HepG2 (cell line): ENCODE measurements at regions not wholly inside any gene's neighbourhood (a gene's known extent, or its start where the extent isn't known, plus 50 kb on each side); places are given as distances from the start of the nearest gene placed in this dataset.

ENCODE experiments used
- ATAC-seq: fragments of 200-7000 bp; cut with Tn5 transposase; 3 replicates; pipeline ENCODE4 v1.9.1; 2020; ENCODE audit warnings: mild to moderate bottlenecking, moderate library complexity
- BruUV-seq: library from RNA; stranded (reverse); fragments of 400-500 nt; replicated peaks from 2 replicates; lab custom pipeline; 2021; lab: Mats Ljungman, UMichigan
- CTCF ChIA-PET: fragments of 300-600 bp; formaldehyde crosslinking; extraction: SDS; loops from one replicate; lab custom pipeline; 2021; ENCODE audit warnings: low total read pairs, inconsistent platforms, low intra/inter-chr PET ratio; lab: Yijun Ruan, JAX
- POLR2A ChIA-PET: fragments of 350-600 bp; sonication (Branson Sonifier 250); formaldehyde crosslinking; loops from one replicate; lab custom pipeline; 2020; ENCODE audit warnings: antibody characterized with exemption, inconsistent platforms; lab: Yijun Ruan, JAX
- DNase-seq: peaks from one replicate; pipeline ENCODE4 v3.0.0-alpha.2; 2015; ENCODE audit warnings: low spot score
- FAIRE-seq: peaks from 3 replicates; lab custom pipeline; 2011; peaks lifted over from hg19 to GRCh38; lab: Jason Lieb, UNC
- H2AFZ ChIP-seq: one replicate; pipeline ENCODE4 v1.6.1; 2011; ENCODE audit warnings: low read length, inconsistent platforms
- H3K27ac ChIP-seq: fragments of 300-600 bp; 3 replicates; pipeline ENCODE4 v1.8.0; 2011; ENCODE audit warnings: mixed run types, mild to moderate bottlenecking, mixed read lengths, low read length, inconsistent platforms; ENCODE audit not compliant: insufficient read depth; ENCODE audit errors: extremely low read length
- H3K27me3 ChIP-seq, 2 experiments: fragments of 200-600 bp in 1 of 2; 2 replicates in 1 of 2; 3 replicates in 1 of 2; pipeline versions ENCODE4 v1.6.0 to v1.8.0; 2011; ENCODE audit warnings: low read length in 2 of 2, mild to moderate bottlenecking in 2 of 2, moderate library complexity in 2 of 2, inconsistent platforms in 1 of 2; ENCODE audit not compliant: insufficient read depth in 2 of 2, control insufficient read depth in 1 of 2
- H3K36me3 ChIP-seq, 2 experiments: fragments of 200-600 bp in 1 of 2; replicated peaks in 1 of 2; 2 replicates in 1 of 2; 3 replicates in 1 of 2; pipeline versions ENCODE4 v1.5.1 to v1.8.0; 2011; ENCODE audit warnings: low read length in 2 of 2, inconsistent platforms in 1 of 2; ENCODE audit not compliant: insufficient read depth in 2 of 2, control insufficient read depth in 1 of 2
- H3K4me1 ChIP-seq: 2 replicates; pipeline ENCODE4 v1.5.1; 2012; ENCODE audit warnings: low read length, inconsistent platforms; ENCODE audit not compliant: insufficient read depth
- H3K4me2 ChIP-seq: 2 replicates; pipeline ENCODE4 v1.6.0; 2011; ENCODE audit warnings: low read depth, low read length, inconsistent platforms
- H3K4me3 ChIP-seq, 3 experiments: fragments of 200-600 bp in 1 of 3; sonication (generic), shearing (Covaris generic) in 1 of 3; replicated peaks in 1 of 3; 2 replicates each; pipeline ENCODE4 v1.5.1; 2011 to 2016; ENCODE audit warnings: low read length in 3 of 3, inconsistent platforms in 2 of 3, low read depth in 2 of 3, mild to moderate bottlenecking in 2 of 3, control low read depth in 1 of 3, mixed read lengths in 1 of 3; ENCODE audit not compliant: insufficient read depth in 1 of 3
- H3K79me2 ChIP-seq: one replicate; pipeline ENCODE4 v1.6.1; 2011; ENCODE audit warnings: low read length, inconsistent platforms; ENCODE audit not compliant: insufficient read depth
- H3K9ac ChIP-seq: 2 replicates; pipeline ENCODE4 v1.6.0; 2011; ENCODE audit warnings: mild to moderate bottlenecking, low read depth, low read length, inconsistent platforms; ENCODE audit not compliant: insufficient read depth
- H3K9me3 ChIP-seq: 2 replicates; pipeline ENCODE4 v1.5.1; 2012; ENCODE audit warnings: mild to moderate bottlenecking, low read length
- H4K20me1 ChIP-seq: 2 replicates; pipeline ENCODE4 v1.6.0; 2011; ENCODE audit warnings: inconsistent platforms, mild to moderate bottlenecking, low read length, moderate library complexity; ENCODE audit not compliant: insufficient read depth
- CC2D1A ChIP-seq: sonication (generic); formaldehyde crosslinking; IDR thresholded peaks from 2 replicates; pipeline ENCODE4 v1.8.1; 2023; ENCODE audit warnings: mild to moderate bottlenecking, missing genetic modification reagents
- FLYWCH1 ChIP-seq: sonication (generic); formaldehyde crosslinking; IDR thresholded peaks from 2 replicates; pipeline ENCODE4 v1.8.1; 2023; ENCODE audit warnings: mild to moderate bottlenecking, missing genetic modification reagents
- KMT2A ChIP-seq: sonication (generic); formaldehyde crosslinking; IDR thresholded peaks from 2 replicates; pipeline ENCODE4 v1.4.0; 2020; ENCODE audit warnings: missing genetic modification reagents
- KMT2B ChIP-seq: IDR thresholded peaks from 2 replicates; pipeline ENCODE4 v1.6.1; 2016; ENCODE audit warnings: missing genetic modification reagents, missing compliant biosample characterization
- POGZ ChIP-seq: sonication (generic); formaldehyde crosslinking; IDR thresholded peaks from 2 replicates; pipeline ENCODE4 v1.4.0; 2020; ENCODE audit warnings: mild to moderate bottlenecking, missing genetic modification reagents
- SP4 ChIP-seq: sonication (generic); formaldehyde crosslinking; IDR thresholded peaks from 2 replicates; pipeline ENCODE4 v1.8.1; 2023; ENCODE audit warnings: mild to moderate bottlenecking, missing genetic modification reagents
- TFE3 ChIP-seq: IDR thresholded peaks from 2 replicates; pipeline ENCODE4 v1.6.1; 2016
- ZBTB7B ChIP-seq: sonication (generic); formaldehyde crosslinking; IDR thresholded peaks from 2 replicates; pipeline ENCODE4 v1.4.0; 2020; ENCODE audit warnings: missing genetic modification reagents
- ZNF253 ChIP-seq: sonication (generic); formaldehyde crosslinking; IDR thresholded peaks from 2 replicates; pipeline ENCODE4 v1.8.0; 2022; ENCODE audit warnings: mild to moderate bottlenecking, missing genetic modification reagents, borderline replicate concordance
- ZNF333 ChIP-seq: sonication (generic); formaldehyde crosslinking; IDR thresholded peaks from 2 replicates; pipeline ENCODE4 v1.4.0; 2020; ENCODE audit warnings: mild to moderate bottlenecking, missing genetic modification reagents, borderline replicate concordance
- ZNF703 ChIP-seq: sonication (generic); formaldehyde crosslinking; IDR thresholded peaks from 2 replicates; pipeline ENCODE4 v1.5.1; 2020; ENCODE audit warnings: missing genetic modification reagents, mild to moderate bottlenecking, moderate library complexity, borderline replicate concordance
- ZNF710 ChIP-seq: sonication (generic); formaldehyde crosslinking; IDR thresholded peaks from 2 replicates; pipeline ENCODE4 v1.5.0; 2020; ENCODE audit warnings: mild to moderate bottlenecking, missing genetic modification reagents, borderline replicate concordance
- WGBS: methylation state at CpG from one replicate; pipeline ENCODE4 v1.1.6; 2017; ENCODE audit warnings: low lambda C conversion rate; 5-methylcytosine and 5-hydroxymethylcytosine counted together
- in situ Hi-C: cut with HindIII; loops from 2 replicates; pipeline ENCODE4 v1.10.0; 2017; ENCODE audit warnings: low pct_unique_long_range_greater_than_20kb; ENCODE audit not compliant: extremely low pct_ligation_motif_present
- intact Hi-C: fragments of 100-400 bp; cut with micrococcal nuclease; formaldehyde crosslinking; loops from one replicate; pipeline ENCODE4 v1.10.0; 2022; ENCODE audit not compliant: unreplicated experiment

GRCh38 chr4:10889819-10890218 is 205.3 kb upstream of the CLNK start:
- intact Hi-C loops = no loop called here
- Histone ChIP-seq H3K79me2 (no peaks in the 10 kb centered on the region), H4K20me1 (no peaks in the 10 kb centered on the region), H3K27me3 (no peaks in the 10 kb centered on the region), H3K4me1 (no peaks in the 10 kb centered on the region), H3K9ac (no peak overlapping the region), H2AFZ (no peak overlapping the region), H3K9me3 (no peaks in the 10 kb centered on the region), H3K36me3 (no peaks in the 10 kb centered on the region), H3K27ac (no peak overlapping the region), H3K4me3 (no peak overlapping the region), H3K4me2 (no peak overlapping the region)
- DNase-seq (no peak), FAIRE-seq (no peak), ATAC-seq (no peak)
- ChIA-PET CTCF (no interaction called here), POLR2A (no interaction called here)
- TF ChIP-seq ZNF710 (CRISPR knock-in tag) (no peak), CC2D1A (CRISPR knock-in tag) (no peak), ZBTB7B (CRISPR knock-in tag) (no peak), TFE3 (CRISPR knock-in tag) (no peak), ZNF253 (no peak), KMT2A (CRISPR knock-in tag) (no peak), ZNF703 (no peak), ZNF333 (no peak), KMT2B (CRISPR knock-in tag) (no peak), POGZ (CRISPR knock-in tag) (no peak), SP4 (CRISPR knock-in tag) (no peak), FLYWCH1 (no peak)
- 5% methylated on average over 4 of the region's 4 CpGs for WGBS
- in situ Hi-C loops = no loop called here
- no TSS peak for BruUV-seq
